Endothelial cell of umbilical vein (primary cell): ENCODE measurements at regions not wholly inside any gene's neighbourhood (a gene's known extent, or its start where the extent isn't known, plus 50 kb on each side); places are given as distances from the start of the nearest gene placed in this dataset.

Experiments
- BruUV-seq: library from RNA; stranded (reverse); fragments of 400-500 nt; replicated peaks from 2 replicates; lab custom pipeline; 2021; lab: Mats Ljungman, UMichigan
- CTCF ChIA-PET: fragments of 300-600, 350-600 bp; sonication (Branson Sonifier 250); formaldehyde crosslinking; loops from one replicate; lab custom pipeline; 2021; ENCODE audit warnings: antibody characterized with exemption, inconsistent platforms; lab: Charles Lee
- POLR2A ChIA-PET: fragments of 300-600, 350-600 bp; sonication (Branson Sonifier 250); formaldehyde crosslinking; loops from one replicate; lab custom pipeline; 2021; ENCODE audit warnings: antibody characterized with exemption, inconsistent platforms; lab: Charles Lee
- DNase-seq: peaks from one replicate; pipeline ENCODE4 v3.0.0-alpha.2; 2011; ENCODE audit warnings: low read depth, low spot score
- FAIRE-seq: peaks from 2 replicates; lab custom pipeline; 2011; peaks lifted over from hg19 to GRCh38; lab: Jason Lieb, UNC
- H2AFZ ChIP-seq: 2 replicates; pipeline ENCODE4 v1.6.0; 2012; ENCODE audit warnings: low read depth, low read length, control low read depth, inconsistent platforms
- H3K27ac ChIP-seq: 2 replicates; pipeline ENCODE4 v1.5.1; 2011; ENCODE audit warnings: low read depth, mild to moderate bottlenecking, control low read depth, low read length, moderate library complexity; ENCODE audit not compliant: insufficient read depth
- H3K27me3 ChIP-seq, 2 experiments: 2 replicates each; pipeline versions ENCODE4 v1.6.0 to v1.6.1; 2011; ENCODE audit warnings: low read length in 2 of 2, mixed read lengths in 1 of 2; ENCODE audit not compliant: control insufficient read depth in 2 of 2, insufficient read depth in 2 of 2
- H3K36me3 ChIP-seq, 2 experiments: 2 replicates in 1 of 2; 3 replicates in 1 of 2; pipeline ENCODE4 v1.5.1; 2011; ENCODE audit warnings: low read length in 2 of 2, mild to moderate bottlenecking in 1 of 2, moderate library complexity in 1 of 2; ENCODE audit not compliant: control insufficient read depth in 2 of 2, insufficient read depth in 2 of 2; ENCODE audit errors: extremely low read depth in 1 of 2
- H3K4me1 ChIP-seq: 3 replicates; pipeline ENCODE4 v1.5.1; 2011; ENCODE audit warnings: mild to moderate bottlenecking, low read length; ENCODE audit not compliant: control insufficient read depth, insufficient read depth; ENCODE audit errors: extremely low read depth
- H3K4me2 ChIP-seq: 2 replicates; pipeline ENCODE4 v1.6.1; 2011; ENCODE audit warnings: low read length, control low read depth, mixed read lengths; ENCODE audit not compliant: insufficient read depth
- H3K4me3 ChIP-seq, 3 experiments: fragments of 200-600 bp in 1 of 3; sonication (generic), shearing (Covaris generic) in 1 of 3; replicated peaks in 1 of 3; 2 replicates each; pipeline ENCODE4 v1.5.1; 2011 to 2016; ENCODE audit warnings: control low read depth in 3 of 3, low read length in 3 of 3, mild to moderate bottlenecking in 2 of 3, inconsistent platforms in 1 of 3, low read depth in 1 of 3, moderate library complexity in 1 of 3; ENCODE audit not compliant: insufficient read depth in 1 of 3
- H3K79me2 ChIP-seq: 2 replicates; pipeline ENCODE4 v1.6.0; 2012; ENCODE audit warnings: low read length, inconsistent platforms; ENCODE audit not compliant: control insufficient read depth, insufficient read depth
- H3K9ac ChIP-seq: replicated peaks from 2 replicates; pipeline ENCODE3; 2011; ENCODE audit warnings: low read length, control low read depth; ENCODE audit not compliant: insufficient read depth; ENCODE audit errors: extremely low read depth
- H3K9me1 ChIP-seq: replicated peaks from 3 replicates; pipeline ENCODE4 v1.6.0; 2011; ENCODE audit warnings: mild to moderate bottlenecking, low read length; ENCODE audit not compliant: control insufficient read depth, insufficient read depth; ENCODE audit errors: extremely low read depth
- H3K9me3 ChIP-seq: replicated peaks from 2 replicates; pipeline ENCODE4 v1.5.1; 2012; ENCODE audit warnings: low read length, inconsistent platforms; ENCODE audit not compliant: control insufficient read depth, insufficient read depth
- H4K20me1 ChIP-seq: replicated peaks from 2 replicates; pipeline ENCODE3; 2011; ENCODE audit warnings: mild to moderate bottlenecking, low read length; ENCODE audit not compliant: control insufficient read depth, insufficient read depth; ENCODE audit errors: extremely low read depth
- EZH2 ChIP-seq: IDR thresholded peaks from 2 replicates; pipeline ENCODE4 v1.6.1; 2012; ENCODE audit warnings: borderline replicate concordance, low read depth, mild to moderate bottlenecking, moderate library complexity, low read length, inconsistent platforms; ENCODE audit not compliant: severe bottlenecking
- FOS ChIP-seq: IDR thresholded peaks from 2 replicates; pipeline ENCODE4 v1.6.1; 2011; ENCODE audit warnings: mild to moderate bottlenecking, low read length, moderate library complexity, borderline replicate concordance; ENCODE audit not compliant: insufficient read depth
- GATA2 ChIP-seq: IDR thresholded peaks from 2 replicates; pipeline ENCODE4 v1.7.0; 2011; ENCODE audit warnings: low read depth, mild to moderate bottlenecking, moderate library complexity, mixed read lengths, low read length; ENCODE audit not compliant: insufficient read length, insufficient read depth
- JUN ChIP-seq: IDR thresholded peaks from 2 replicates; pipeline ENCODE4 v1.6.1; 2011; ENCODE audit warnings: borderline replicate concordance, low read depth; ENCODE audit not compliant: insufficient read length, insufficient read depth
- MYC ChIP-seq: IDR thresholded peaks from one replicate; pipeline ENCODE4 v1.6.1; 2011; ENCODE audit warnings: mild to moderate bottlenecking, low read depth, low read length
- POLR2A ChIP-seq: IDR thresholded peaks from 2 replicates; pipeline ENCODE4 v1.6.1; 2012; ENCODE audit warnings: low read depth, mild to moderate bottlenecking, control low read depth, low read length
- POLR2AphosphoS5 ChIP-seq: IDR thresholded peaks from 2 replicates; pipeline ENCODE4 v1.6.1; 2012; ENCODE audit warnings: low read depth, mild to moderate bottlenecking, control low read depth, low read length, moderate library complexity; ENCODE audit not compliant: insufficient read depth
- dilution Hi-C: fragments of 300-500 bp; cut with MboI; formaldehyde crosslinking; loops from one replicate; pipeline ENCODE4 v1.15.0; 2019; ENCODE audit warnings: low sequenced_read_pairs; ENCODE audit not compliant: extremely low pct_ligation_motif_present
- intact Hi-C: fragments of 100-400 bp; cut with micrococcal nuclease; formaldehyde crosslinking; loops from one replicate; pipeline ENCODE4 v1.10.0; 2022
- TF ChIP-seq, protein P1 (sequence below): IDR thresholded peaks from 2 replicates; pipeline ENCODE4 v1.6.1; 2011; ENCODE audit not compliant: insufficient read depth, insufficient read length
- TF ChIP-seq, protein P2 (sequence below), 2 donors: IDR thresholded peaks; 1 replicate in 1 of 2; 2 replicates in 1 of 2; pipeline ENCODE4 v1.5.1; 2011; ENCODE audit warnings: low read length in 2 of 2, mild to moderate bottlenecking in 2 of 2, moderate library complexity in 2 of 2, control low read depth in 1 of 2, inconsistent platforms in 1 of 2, low read depth in 1 of 2; ENCODE audit not compliant: insufficient read depth in 1 of 2; ENCODE audit errors: extremely low read depth in 1 of 2

DNA sequence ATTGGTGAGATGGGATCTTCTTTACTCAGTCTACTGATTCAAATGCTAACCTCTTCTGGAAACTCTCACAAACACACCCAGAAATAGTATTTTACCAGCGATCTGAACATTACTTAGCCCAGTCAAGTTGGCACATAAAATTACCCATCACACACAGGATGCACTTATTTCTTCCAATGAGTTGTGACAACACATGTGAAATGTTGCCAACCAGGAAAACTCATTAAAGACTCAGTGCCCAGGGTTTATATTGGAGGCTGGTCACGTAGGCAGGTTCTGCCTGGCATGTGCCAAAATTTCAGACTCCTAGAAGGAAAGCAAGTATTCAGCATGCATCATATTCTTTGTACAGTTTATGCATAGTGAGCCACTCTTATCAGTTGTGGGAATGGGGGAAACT, 443.3 kb downstream of the EPM2A start:
- no peak overlapping the region for H3K4me3 ChIP-seq
- H3K4me1 ChIP-seq, result no peaks in the 10 kb centered on the region
- H3K36me3 ChIP-seq, result no peaks in the 10 kb centered on the region
- FAIRE-seq, result no peak
- no peak overlapping the region for H3K9ac ChIP-seq
- no peaks in the 10 kb centered on the region for H3K27me3 ChIP-seq
- POLR2A ChIA-PET, result no interaction called here
- no TSS peak for BruUV-seq
- TF ChIP-seq MYC (no peak), POLR2AphosphoS5 (no peak), JUN (no peak), FOS (no peak), POLR2A (no peak)
- TF ChIP-seq, protein P1, sequence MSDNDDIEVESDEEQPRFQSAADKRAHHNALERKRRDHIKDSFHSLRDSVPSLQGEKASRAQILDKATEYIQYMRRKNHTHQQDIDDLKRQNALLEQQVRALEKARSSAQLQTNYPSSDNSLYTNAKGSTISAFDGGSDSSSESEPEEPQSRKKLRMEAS, result no peak
- H3K9me1 ChIP-seq, result no peaks in the 10 kb centered on the region
- no peak overlapping the region for H2AFZ ChIP-seq
- no peaks in the 10 kb centered on the region for H3K79me2 ChIP-seq
- no peaks in the 10 kb centered on the region for H4K20me1 ChIP-seq
- intact Hi-C loops, result no loop called here
- no peaks in the 10 kb centered on the region for H3K9me3 ChIP-seq
- dilution Hi-C loops, result no loop called here
- H3K4me2 ChIP-seq, result no peak overlapping the region
- no peak for DNase-seq
- CTCF ChIA-PET, result no interaction called here
- H3K27ac ChIP-seq, result no peak overlapping the region

GRCh38 chr6:145294942-145295341, 440.4 kb downstream of the EPM2A start:
- Histone ChIP-seq H3K9me1 (no peaks in the 10 kb centered on the region), H3K27me3 (no peaks in the 10 kb centered on the region), H3K4me2 (no peak overlapping the region), H3K9me3 (no peaks in the 10 kb centered on the region), H3K9ac (no peak overlapping the region), H3K79me2 (no peaks in the 10 kb centered on the region), H2AFZ (no peak overlapping the region), H3K27ac (no peak overlapping the region), H3K36me3 (no peaks in the 10 kb centered on the region), H4K20me1 (no peaks in the 10 kb centered on the region), H3K4me1 (no peaks in the 10 kb centered on the region), H3K4me3 (no peak overlapping the region)
- intact Hi-C loops (no loop called here), dilution Hi-C loops (no loop called here)
- TF ChIP-seq JUN, result no peak
- TF ChIP-seq, protein P1, result no peak
- no peak for TF ChIP-seq EZH2
- TF ChIP-seq, protein P2, sequence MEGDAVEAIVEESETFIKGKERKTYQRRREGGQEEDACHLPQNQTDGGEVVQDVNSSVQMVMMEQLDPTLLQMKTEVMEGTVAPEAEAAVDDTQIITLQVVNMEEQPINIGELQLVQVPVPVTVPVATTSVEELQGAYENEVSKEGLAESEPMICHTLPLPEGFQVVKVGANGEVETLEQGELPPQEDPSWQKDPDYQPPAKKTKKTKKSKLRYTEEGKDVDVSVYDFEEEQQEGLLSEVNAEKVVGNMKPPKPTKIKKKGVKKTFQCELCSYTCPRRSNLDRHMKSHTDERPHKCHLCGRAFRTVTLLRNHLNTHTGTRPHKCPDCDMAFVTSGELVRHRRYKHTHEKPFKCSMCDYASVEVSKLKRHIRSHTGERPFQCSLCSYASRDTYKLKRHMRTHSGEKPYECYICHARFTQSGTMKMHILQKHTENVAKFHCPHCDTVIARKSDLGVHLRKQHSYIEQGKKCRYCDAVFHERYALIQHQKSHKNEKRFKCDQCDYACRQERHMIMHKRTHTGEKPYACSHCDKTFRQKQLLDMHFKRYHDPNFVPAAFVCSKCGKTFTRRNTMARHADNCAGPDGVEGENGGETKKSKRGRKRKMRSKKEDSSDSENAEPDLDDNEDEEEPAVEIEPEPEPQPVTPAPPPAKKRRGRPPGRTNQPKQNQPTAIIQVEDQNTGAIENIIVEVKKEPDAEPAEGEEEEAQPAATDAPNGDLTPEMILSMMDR (IDR thresholded peaks at IDR 0.05; ENCODE audit: extremely low read depth in 1 of 2, insufficient read depth in 1 of 2, low read depth in 1 of 2, low read length in 2 of 2), result no peak
- no peak for TF ChIP-seq FOS
- TF ChIP-seq GATA2, result no peak
- no peak for TF ChIP-seq MYC
- no peak for TF ChIP-seq POLR2AphosphoS5
- TF ChIP-seq POLR2A, result no peak
- POLR2A ChIA-PET, result no interaction called here
- CTCF ChIA-PET, result no interaction called here
- no peak for FAIRE-seq
- no TSS peak for BruUV-seq
- DNase-seq, result no peak
